SK-N-DZ (cell line): ENCODE measurements at regions not wholly inside any gene's neighbourhood (a gene's known extent, or its start where the extent isn't known, plus 50 kb on each side); places are given as distances from the start of the nearest gene placed in this dataset.

ENCODE experiments used
- DNase-seq: peaks from one replicate; pipeline ENCODE4 v3.0.0-alpha.2; 2015; ENCODE audit warnings: low spot score

DNA sequence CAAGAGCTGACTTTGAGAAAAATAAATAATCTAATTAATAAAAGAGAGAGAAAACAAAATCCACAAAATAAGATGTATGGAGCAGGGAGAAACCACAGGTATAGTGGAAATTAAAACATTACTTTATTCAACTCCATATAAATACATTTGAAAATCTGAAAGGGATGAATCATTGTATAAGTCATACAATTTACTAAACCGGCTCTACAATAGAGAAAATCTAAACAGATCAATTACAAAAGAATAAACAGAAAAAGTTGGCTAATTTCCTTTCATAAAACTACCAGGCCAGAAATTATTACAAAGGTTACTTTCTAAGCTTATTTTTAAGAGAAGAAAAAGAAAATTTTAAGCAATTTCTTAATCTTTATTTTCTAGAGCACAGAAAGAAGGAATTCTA is 51.3 kb upstream of the DRD2 start:
- no peak for DNase-seq
